K562 (cell line): ENCODE measurements at regions not wholly inside any gene's neighbourhood (a gene's known extent, or its start where the extent isn't known, plus 50 kb on each side); places are given as distances from the start of the nearest gene placed in this dataset.

Experiments
- HOXB6 ChIP-seq: fragments of 250-450 bp; sonication (Bioruptor Pico); IDR thresholded peaks from 2 replicates; pipeline ENCODE4 v1.5.1; 2022; ENCODE audit warnings: mild to moderate bottlenecking, borderline replicate concordance
- ZNF197 ChIP-seq: fragments of 200-800 bp; sonication (Bioruptor generic); IDR thresholded peaks from 2 replicates; pipeline ENCODE4 v1.6.1; 2016; ENCODE audit warnings: low read depth, missing genetic modification characterization, missing compliant biosample characterization
- ZNF217 ChIP-seq: sonication (generic); formaldehyde crosslinking; IDR thresholded peaks from 2 replicates; pipeline ENCODE4 v1.8.0; 2022; ENCODE audit warnings: mild to moderate bottlenecking, missing genetic modification reagents
- TF ChIP-seq, protein P1 (sequence below): fragments of 450-650 bp; IDR thresholded peaks from 2 replicates; pipeline ENCODE4 v1.6.1; 2016; ENCODE audit warnings: low read depth

DNA sequence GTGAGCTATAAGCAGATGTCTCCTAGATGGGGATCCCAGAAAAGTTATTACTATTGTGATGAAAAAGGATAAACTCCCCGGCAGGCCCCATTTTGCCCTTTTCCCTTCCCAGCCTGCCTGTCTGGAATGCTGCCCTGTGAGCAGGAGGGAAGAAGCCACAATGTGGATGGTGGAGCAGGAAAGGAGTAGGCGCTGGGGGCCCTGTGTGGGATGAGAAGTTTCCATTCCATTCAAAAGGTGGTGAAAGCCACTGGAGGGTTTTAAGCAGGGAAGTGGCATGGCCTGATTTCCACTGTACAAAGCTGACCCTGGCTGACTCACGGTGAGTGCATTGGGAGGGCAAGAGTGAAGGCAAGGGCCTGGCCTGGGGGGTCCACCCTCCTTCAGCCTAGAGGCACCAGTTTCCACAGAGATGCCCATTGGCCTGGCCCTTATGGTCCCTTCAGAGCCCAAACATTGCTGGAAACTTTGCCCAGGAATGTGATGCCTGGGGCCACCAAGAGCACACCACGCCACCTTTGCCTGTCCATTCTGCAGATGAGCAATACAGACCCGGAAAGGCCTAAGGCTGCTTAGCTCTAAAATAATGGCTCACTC lies 206.9 kb downstream of the RPLP1 start (continued):
- TF ChIP-seq, protein P1, sequence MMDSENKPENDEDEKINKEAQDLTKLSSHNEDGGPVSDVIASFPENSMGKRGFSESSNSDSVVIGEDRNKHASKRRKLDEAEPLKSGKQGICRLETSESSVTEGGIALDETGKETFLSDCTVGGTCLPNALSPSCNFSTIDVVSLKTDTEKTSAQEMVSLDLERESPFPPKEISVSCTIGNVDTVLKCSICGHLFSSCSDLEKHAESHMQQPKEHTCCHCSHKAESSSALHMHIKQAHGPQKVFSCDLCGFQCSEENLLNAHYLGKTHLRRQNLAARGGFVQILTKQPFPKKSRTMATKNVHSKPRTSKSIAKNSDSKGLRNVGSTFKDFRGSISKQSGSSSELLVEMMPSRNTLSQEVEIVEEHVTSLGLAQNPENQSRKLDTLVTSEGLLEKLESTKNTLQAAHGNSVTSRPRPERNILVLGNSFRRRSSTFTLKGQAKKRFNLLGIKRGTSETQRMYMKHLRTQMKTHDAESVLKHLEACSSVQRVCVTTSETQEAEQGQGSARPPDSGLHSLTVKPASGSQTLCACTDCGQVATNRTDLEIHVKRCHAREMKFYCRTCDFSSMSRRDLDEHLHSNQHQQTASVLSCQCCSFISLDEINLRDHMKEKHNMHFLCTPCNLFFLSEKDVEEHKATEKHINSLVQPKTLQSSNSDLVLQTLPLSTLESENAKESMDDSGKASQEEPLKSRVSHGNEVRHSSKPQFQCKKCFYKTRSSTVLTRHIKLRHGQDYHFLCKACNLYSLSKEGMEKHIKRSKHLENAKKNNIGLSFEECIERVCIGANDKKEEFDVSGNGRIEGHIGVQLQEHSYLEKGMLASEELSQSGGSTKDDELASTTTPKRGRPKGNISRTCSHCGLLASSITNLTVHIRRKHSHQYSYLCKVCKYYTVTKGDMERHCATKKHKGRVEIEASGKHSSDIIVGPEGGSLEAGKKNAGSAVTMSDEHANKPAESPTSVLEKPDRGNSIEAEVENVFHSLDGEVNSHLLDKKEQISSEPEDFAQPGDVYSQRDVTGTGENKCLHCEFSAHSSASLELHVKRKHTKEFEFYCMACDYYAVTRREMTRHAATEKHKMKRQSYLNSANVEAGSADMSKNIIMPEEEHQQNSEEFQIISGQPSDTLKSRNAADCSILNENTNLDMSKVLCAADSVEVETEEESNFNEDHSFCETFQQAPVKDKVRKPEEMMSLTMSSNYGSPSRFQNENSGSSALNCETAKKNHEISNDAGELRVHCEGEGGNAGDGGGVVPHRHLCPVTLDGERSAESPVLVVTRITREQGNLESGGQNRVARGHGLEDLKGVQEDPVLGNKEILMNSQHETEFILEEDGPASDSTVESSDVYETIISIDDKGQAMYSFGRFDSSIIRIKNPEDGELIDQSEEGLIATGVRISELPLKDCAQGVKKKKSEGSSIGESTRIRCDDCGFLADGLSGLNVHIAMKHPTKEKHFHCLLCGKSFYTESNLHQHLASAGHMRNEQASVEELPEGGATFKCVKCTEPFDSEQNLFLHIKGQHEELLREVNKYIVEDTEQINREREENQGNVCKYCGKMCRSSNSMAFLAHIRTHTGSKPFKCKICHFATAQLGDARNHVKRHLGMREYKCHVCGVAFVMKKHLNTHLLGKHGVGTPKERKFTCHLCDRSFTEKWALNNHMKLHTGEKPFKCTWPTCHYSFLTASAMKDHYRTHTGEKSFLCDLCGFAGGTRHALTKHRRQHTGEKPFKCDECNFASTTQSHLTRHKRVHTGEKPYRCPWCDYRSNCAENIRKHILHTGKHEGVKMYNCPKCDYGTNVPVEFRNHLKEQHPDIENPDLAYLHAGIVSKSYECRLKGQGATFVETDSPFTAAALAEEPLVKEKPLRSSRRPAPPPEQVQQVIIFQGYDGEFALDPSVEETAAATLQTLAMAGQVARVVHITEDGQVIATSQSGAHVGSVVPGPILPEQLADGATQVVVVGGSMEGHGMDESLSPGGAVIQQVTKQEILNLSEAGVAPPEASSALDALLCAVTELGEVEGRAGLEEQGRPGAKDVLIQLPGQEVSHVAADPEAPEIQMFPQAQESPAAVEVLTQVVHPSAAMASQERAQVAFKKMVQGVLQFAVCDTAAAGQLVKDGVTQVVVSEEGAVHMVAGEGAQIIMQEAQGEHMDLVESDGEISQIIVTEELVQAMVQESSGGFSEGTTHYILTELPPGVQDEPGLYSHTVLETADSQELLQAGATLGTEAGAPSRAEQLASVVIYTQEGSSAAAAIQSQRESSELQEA: no peak
- TF ChIP-seq ZNF217: no peak
- TF ChIP-seq ZNF197 (CRISPR knock-in tag): no peak
- no peak for TF ChIP-seq HOXB6
- TF ChIP-seq, all 486 proteins: peak for 0
